ENCODE measurements at regions not wholly inside any gene's neighbourhood (a gene's known extent, or its start where the extent isn't known, plus 50 kb on each side); places are given as distances from the start of the nearest gene placed in this dataset.

DNA sequence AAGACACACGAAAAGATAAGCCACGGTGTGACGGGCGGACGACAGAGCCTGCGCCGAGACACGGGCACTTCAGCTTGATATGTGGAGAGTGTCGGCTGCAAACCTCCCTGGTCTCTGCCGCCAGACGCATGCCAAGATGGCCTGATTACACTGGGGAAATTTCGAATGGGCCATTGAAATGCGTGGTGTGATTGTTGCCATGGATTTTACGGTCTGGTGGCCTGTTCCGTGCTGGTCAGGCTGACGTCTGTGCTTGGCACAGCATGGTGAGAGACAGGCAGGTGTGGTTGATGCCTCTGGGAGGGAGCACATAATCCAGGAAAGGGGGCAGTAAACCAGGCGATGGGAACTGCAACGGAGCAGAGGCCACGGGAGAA lies 105.6 kb upstream of the TMPRSS2 start:
- TF ChIP-seq, protein P1, sequence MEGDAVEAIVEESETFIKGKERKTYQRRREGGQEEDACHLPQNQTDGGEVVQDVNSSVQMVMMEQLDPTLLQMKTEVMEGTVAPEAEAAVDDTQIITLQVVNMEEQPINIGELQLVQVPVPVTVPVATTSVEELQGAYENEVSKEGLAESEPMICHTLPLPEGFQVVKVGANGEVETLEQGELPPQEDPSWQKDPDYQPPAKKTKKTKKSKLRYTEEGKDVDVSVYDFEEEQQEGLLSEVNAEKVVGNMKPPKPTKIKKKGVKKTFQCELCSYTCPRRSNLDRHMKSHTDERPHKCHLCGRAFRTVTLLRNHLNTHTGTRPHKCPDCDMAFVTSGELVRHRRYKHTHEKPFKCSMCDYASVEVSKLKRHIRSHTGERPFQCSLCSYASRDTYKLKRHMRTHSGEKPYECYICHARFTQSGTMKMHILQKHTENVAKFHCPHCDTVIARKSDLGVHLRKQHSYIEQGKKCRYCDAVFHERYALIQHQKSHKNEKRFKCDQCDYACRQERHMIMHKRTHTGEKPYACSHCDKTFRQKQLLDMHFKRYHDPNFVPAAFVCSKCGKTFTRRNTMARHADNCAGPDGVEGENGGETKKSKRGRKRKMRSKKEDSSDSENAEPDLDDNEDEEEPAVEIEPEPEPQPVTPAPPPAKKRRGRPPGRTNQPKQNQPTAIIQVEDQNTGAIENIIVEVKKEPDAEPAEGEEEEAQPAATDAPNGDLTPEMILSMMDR (conservative IDR thresholded peaks at IDR 0.05): no peak
- H3K27ac ChIP-seq: peak overlapping the region; percentile 66; the same call in 1 of the 2 replicates

DNA sequence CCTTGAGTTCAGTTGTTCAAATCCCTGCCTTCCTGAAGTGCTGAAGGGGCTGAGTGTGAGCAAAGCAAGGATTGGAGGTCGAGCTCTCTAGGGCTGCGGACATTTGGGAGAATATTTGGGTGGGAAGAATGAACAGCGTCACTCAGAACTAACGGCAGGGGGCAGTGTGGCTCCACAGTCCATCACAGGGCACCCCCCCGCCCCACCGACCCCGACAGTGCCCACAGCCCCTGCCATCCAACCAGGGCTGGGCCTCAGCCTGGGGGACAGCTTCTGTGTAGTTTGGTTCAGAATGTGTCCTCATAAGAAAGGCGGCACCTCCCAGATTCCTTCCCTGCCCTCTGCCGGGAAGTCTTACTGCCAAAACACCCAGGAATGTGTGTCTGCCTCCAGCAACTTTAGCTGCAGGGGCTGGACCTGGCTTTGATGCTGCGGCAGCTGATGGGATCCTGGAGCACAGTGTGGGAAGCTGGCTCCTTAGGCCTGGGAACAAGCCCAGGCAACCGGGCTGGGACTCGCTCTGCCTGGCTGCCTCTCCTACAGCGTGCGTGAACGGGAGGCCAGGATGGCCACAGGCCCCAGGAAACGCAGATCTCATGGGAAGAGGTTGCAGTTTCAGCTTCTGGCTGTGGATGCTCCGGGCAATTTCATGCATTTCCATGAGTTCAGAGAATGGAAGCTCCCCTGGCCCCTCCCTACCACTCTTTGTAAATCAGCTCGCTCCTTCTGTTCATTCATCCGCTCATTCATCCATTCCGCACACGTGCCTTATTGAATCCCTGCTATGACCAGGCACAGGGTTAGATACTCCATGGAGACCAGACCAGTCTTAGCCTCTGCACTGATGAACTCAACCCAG lies 104.9 kb upstream of the TMPRSS2 start:
- TF ChIP-seq, protein P1 (conservative IDR thresholded peaks at IDR 0.05): peak; percentile 96
- H3K27ac ChIP-seq: peak overlapping the region; percentile 66

DNA sequence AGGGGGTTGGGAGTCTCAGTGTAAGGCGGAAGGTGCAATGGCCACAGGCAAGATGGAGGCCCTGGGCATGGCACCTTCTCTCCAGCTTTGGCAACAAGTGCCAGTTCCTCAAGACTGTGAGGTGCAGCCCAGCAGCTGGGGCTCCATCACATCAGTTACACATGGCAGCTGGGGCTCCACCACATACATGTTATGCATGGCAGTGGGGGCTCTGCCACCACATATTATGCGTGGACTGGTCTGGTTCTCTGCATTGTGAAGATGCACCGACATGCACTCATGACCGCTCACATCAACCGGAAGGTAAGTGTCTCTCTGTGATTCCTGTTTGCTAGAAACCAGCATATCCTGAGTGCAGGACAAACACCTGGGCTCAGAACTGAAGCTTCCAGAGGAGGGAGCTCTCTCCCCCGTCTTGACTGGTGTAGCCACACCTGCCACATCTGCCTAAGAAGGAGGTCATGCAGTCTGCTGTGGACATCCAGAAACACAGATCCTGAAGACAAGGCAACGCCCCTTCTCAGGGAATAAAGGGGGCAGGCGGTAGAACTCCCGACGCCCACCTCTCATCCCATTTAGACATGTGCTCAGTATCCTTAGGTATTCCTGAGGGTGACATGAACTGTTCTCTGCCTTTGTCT lies 104.1 kb upstream of the TMPRSS2 start:
- TF ChIP-seq, protein P1 (conservative IDR thresholded peaks at IDR 0.05): peak; percentile 86
- H3K27ac ChIP-seq: peak overlapping the region; percentile 66

DNA sequence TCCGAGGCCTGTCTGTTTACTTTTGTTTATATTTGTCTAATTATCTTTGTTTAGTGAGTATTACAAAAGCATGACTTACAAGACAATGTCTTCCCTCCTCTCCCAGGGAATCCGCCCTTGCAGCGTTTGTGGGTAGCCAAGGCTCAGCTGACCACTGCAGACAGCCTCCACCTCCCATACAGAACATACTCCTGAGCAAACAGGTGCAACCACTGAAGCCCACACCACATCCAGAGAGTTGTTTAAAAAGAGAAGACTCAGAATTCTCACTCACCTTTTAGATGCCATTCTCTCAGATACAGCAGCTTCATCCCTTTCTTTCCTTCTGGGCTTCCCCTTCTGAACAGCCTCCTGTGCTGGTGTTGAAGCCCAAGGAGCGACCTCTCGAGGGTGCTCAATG lies 103.5 kb upstream of the TMPRSS2 start:
- TF ChIP-seq, protein P1 (conservative IDR thresholded peaks at IDR 0.05): no peak
- peak overlapping the region; percentile 66 for H3K27ac ChIP-seq

DNA sequence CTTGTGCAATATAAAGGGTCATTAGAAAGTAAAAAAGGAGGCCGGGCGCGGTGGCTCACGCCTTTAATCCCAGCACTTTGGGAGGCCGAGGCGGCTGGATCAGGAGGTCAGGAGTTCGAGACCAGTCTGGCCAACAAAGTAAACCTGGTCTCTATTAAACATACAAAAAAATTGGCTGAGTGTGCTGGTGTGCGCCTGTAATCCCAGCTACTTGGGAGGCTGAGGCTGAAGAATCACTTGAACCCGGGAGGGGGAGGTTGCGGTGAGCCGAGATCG lies 102.8 kb upstream of the TMPRSS2 start:
- peak overlapping the region; percentile 66 for H3K27ac ChIP-seq

DNA sequence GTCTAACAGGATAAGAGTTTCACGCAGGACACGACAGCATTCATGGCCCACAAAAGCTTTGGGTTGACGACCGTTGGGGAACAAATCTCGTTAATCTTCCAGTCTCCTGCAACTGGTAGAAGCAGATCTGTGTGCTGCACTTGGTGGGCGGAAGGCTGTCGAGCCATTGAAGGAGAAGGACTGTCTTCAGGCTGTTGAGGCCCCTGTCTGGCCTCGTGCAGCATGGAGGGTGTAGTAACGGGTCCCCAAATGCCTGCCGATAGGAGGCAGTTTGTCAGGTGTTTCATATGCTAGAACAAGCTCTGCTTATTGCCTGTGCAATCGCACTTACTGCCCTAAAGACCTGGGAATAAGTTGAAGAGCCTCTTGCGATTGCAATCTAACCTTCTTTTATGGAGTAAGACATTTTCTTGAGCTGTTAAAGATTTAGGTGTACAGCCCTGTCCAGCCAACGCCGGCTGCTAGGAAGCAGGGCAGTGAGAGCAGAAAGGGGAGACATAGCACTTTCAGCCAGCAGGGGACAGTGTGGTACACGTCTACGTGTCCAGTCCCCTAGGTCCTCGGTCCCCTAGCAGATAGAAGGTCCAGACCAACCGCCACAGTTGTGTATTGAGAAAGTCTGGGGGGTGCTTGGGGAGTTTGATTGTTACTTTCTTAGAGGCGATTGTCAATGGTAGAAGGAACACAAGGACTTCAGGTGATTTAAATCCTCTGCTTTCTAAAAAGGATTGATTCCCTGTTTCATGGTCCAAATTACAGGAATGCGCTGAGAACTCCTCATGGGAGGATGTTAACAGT lies 102.3 kb upstream of the TMPRSS2 start:
- peak overlapping the region; percentile 66 for H3K27ac ChIP-seq
- TF ChIP-seq, protein P1 (conservative IDR thresholded peaks at IDR 0.05): peak; percentile 87

DNA sequence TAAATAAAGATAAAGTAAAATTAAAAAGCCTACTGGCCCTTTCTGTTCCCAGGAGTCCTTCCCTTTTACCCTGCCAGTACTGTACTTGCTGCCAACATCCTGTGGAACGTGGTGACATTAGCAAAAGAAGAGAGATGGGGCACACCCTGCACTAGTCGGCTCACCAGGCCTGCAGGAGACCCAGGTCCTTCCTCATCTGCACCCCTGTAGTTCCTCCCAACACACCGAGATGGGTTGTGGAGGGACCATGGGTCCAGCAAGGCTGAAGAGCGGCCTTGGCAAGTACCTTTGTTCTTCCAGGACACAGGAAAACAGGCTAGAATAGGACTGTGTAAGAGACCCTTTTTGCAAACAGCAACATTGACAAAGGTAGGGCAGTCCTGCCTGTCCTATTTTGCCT lies 98.7 kb upstream of the TMPRSS2 start:
- peak overlapping the region; percentile 54; the same call in 1 of the 2 replicates for H3K27ac ChIP-seq
- TF ChIP-seq, protein P1 (conservative IDR thresholded peaks at IDR 0.05): no peak

Data from VCaP (cell line).